Astrocyte of the spinal cord (primary cell): ENCODE measurements at regions not wholly inside any gene's neighbourhood (a gene's known extent, or its start where the extent isn't known, plus 50 kb on each side); places are given as distances from the start of the nearest gene placed in this dataset.

Source experiments
- DNase-seq: peaks from one replicate; pipeline ENCODE4 v3.0.0; 2011; ENCODE audit warnings: low read depth, low spot score
- H3K4me3 ChIP-seq: 2 replicates; pipeline ENCODE4 v1.5.1; 2011; ENCODE audit warnings: low read depth, mild to moderate bottlenecking, low read length, moderate library complexity
- CTCF ChIP-seq: IDR thresholded peaks from 2 replicates; pipeline ENCODE4 v1.5.1; 2012; ENCODE audit warnings: low read depth, mild to moderate bottlenecking, low read length, inconsistent platforms
- in situ Hi-C: cut with HindIII; loops from 2 replicates; pipeline ENCODE4 v1.10.0; 2017; ENCODE audit warnings: low sequenced_read_pairs

DNA sequence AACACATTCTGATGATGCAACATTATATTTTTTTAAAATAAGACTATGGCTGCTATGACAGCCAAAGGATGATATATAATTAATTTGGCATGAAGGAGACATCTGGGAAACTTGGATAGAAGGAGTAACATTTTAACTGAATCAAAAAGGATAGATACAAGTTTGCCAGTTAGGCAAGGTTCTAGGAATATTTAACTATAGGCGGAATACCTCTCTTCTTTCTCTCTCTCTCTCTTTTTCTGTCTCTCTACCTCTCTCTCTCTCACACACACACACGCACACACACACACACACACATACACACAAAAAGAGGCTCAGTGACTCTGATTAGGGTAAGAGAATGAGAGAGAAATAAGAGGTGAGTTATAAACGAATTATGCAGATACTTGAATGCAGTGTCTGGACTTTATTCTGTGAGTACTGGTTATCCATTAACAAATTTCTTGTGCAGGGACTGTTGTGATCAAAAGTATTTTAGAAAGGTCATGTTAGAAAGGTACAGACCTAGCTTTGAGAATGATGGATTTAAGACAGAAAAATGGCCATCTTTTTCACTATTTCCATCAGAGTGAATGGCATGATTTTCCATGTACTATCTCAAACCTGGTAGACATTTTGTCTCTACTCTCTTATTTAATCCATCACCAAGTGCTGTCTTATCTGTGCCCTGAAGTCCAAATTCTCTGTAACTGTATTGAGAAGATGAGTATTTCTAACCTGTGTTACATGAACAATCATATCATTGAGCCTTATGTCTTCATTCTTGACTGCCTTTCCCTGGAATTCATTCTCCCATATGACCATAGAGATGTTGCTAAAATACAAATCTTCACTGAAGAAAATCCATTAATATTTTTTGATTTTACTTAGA is 1106.9 kb upstream of the ADGRL4 start:
- no peak for DNase-seq
- no peak for TF ChIP-seq CTCF
- in situ Hi-C loops, result no loop called here
- H3K4me3 ChIP-seq, result no peak overlapping the region

GRCh38 chr1:80101159-80101558 is 1094.6 kb upstream of the ADGRL4 start:
- in situ Hi-C loops, result no loop called here
- no peak for TF ChIP-seq CTCF
- no peak overlapping the region for H3K4me3 ChIP-seq
- DNase-seq, result no peak

DNA sequence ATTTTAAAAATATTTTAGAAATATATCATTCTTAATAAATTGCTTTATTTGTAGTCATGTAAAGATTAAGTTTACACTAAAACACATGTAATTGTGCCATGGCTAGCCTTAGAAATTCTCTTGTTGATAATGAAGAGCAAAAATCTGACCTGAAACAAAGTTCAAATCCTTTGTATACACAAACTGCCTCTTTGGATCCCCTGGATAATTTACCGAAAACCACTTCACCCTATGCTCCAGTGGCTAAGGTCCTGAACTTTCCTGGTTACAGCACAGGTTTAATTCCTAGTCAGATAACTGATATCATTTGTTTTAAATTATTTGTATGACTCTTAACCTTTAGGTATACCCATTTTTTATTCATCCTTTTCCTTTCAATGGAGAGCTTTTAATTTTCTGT is 1093.2 kb upstream of the ADGRL4 start:
- in situ Hi-C loops, result no loop called here
- no peak overlapping the region for H3K4me3 ChIP-seq
- no peak for TF ChIP-seq CTCF
- DNase-seq, result no peak

- in situ Hi-C loops, result no loop called here
Measured at GRCh38 chr1:80085067-80085466, 1078.5 kb upstream of the ADGRL4 start.

DNA sequence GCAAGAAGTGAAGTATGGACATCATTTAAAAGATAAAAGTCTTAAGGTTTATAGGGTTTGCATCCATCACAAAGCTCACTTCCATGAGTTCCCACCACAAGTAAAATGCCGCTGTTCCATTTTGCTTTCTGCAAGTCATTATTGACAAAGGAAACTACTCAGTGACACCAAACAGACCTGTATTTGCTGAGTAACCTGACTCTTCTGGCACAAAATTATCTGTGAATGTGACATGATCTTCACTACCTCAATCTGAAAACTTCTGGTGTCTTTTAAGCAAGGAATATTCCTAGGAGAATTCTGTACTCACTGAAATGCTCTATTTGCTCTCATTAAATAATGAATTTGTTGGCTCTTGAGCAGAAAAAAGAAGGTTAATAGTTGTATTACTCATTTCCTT is 1077.4 kb upstream of the ADGRL4 start:
- no peak for TF ChIP-seq CTCF

More at GRCh38 chr1:80085067-80085466, 1078.5 kb upstream of the ADGRL4 start:
- no peak overlapping the region for H3K4me3 ChIP-seq
- no peak for DNase-seq
- TF ChIP-seq CTCF, result no peak

DNA sequence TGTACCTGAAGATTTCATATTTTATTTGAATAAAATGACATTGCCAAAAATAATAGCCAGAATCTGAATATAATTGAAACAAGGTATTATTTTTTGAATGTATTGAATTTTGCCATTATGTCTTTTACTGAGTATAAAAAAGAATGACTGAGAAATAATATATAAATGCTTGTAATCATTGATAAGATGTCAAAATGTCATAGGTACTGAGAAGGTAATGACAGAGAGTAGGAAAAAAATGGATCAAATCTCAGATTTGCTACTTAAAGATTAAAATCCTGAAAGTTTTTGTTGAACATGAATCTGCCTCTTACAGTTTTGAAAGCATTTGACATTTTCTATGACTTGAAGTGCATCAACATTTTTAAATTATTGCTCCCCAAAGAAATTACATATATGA is 1069.9 kb upstream of the ADGRL4 start:
- in situ Hi-C loops, result no loop called here
- no peak for TF ChIP-seq CTCF
- DNase-seq, result no peak

More for the DNA sequence above, 1077.4 kb upstream of the ADGRL4 start:
- in situ Hi-C loops, result no loop called here
- DNase-seq, result no peak
- H3K4me3 ChIP-seq, result no peak overlapping the region

More for the DNA sequence above, 1069.9 kb upstream of the ADGRL4 start:
- H3K4me3 ChIP-seq, result no peak overlapping the region
